H1 (cell line): ENCODE measurements at regions not wholly inside any gene's neighbourhood (a gene's known extent, or its start where the extent isn't known, plus 50 kb on each side); places are given as distances from the start of the nearest gene placed in this dataset.

ENCODE experiments used
- FOSL1 ChIP-seq: IDR thresholded peaks from 2 replicates; pipeline ENCODE4 v1.6.1; 2011; ENCODE audit warnings: mild to moderate bottlenecking, low read depth, low read length, moderate library complexity; ENCODE audit not compliant: insufficient read depth
- NANOG ChIP-seq: IDR thresholded peaks from 2 replicates; pipeline ENCODE4 v1.6.1; 2011; ENCODE audit warnings: low read length, low read depth, mild to moderate bottlenecking, inconsistent platforms; ENCODE audit not compliant: insufficient read depth, poor library complexity, severe bottlenecking
- SRF ChIP-seq: IDR thresholded peaks from 2 replicates; pipeline ENCODE4 v1.6.1; 2011; ENCODE audit warnings: mild to moderate bottlenecking, low read depth, low read length, moderate library complexity
- ZNF274 ChIP-seq: IDR thresholded peaks from 2 replicates; pipeline ENCODE4 v1.7.0; 2012; ENCODE audit warnings: low read length, borderline replicate concordance; ENCODE audit errors: extremely low read depth

- no peak for TF ChIP-seq FOSL1
- no peak for TF ChIP-seq SRF
- TF ChIP-seq ZNF274 = no peak
- TF ChIP-seq NANOG = no peak
Observed at GRCh38 chr2:78065366-78065765, 543.2 kb upstream of the LRRTM4 start (continued).
